IMR-90 (cell line): ENCODE measurements at regions not wholly inside any gene's neighbourhood (a gene's known extent, or its start where the extent isn't known, plus 50 kb on each side); places are given as distances from the start of the nearest gene placed in this dataset.

Source experiments
- ATAC-seq: fragments of 200-7000 bp; cut with Tn5 transposase; 2 replicates; pipeline ENCODE4 v1.9.1; 2020; ENCODE audit warnings: low read depth, mild to moderate bottlenecking, moderate library complexity
- BruUV-seq: library from RNA; stranded (reverse); fragments of 400-500 nt; replicated peaks from 2 replicates; lab custom pipeline; 2021; lab: Mats Ljungman, UMichigan
- CTCF ChIA-PET: fragments of 300-600 bp; formaldehyde crosslinking; extraction: SDS; loops from one replicate; lab custom pipeline; 2021; ENCODE audit warnings: antibody characterized with exemption; lab: Yijun Ruan, JAX
- POLR2A ChIA-PET: fragments of 300-600 bp; sonication (Branson Sonifier 250); formaldehyde crosslinking; loops from one replicate; lab custom pipeline; 2022; ENCODE audit warnings: antibody characterized with exemption; ENCODE audit not compliant: unreplicated experiment; lab: Charles Lee
- DNase-seq: peaks from one replicate; pipeline ENCODE4 v3.0.0; 2013
- H2AFZ ChIP-seq: replicated peaks from 2 replicates; pipeline ENCODE3; 2013; ENCODE audit warnings: low read length, mild to moderate bottlenecking; ENCODE audit not compliant: poor library complexity
- H2AK5ac ChIP-seq: 2 replicates; pipeline ENCODE4 v1.6.1; 2013; ENCODE audit warnings: low read depth, low read length, inconsistent platforms
- H2AK9ac ChIP-seq: replicated peaks from 2 replicates; pipeline ENCODE3; 2013; ENCODE audit warnings: mild to moderate bottlenecking, low read depth, low read length, moderate library complexity; ENCODE audit not compliant: poor library complexity
- H2BK120ac ChIP-seq: 2 replicates; pipeline ENCODE4 v1.6.1; 2013; ENCODE audit warnings: low read depth, low read length, inconsistent platforms
- H2BK15ac ChIP-seq: 3 replicates; pipeline ENCODE4 v1.6.1; 2013; ENCODE audit warnings: low read depth, low read length, inconsistent platforms
- H2BK20ac ChIP-seq: 2 replicates; pipeline ENCODE4 v1.6.1; 2013; ENCODE audit warnings: low read depth, mild to moderate bottlenecking, inconsistent platforms, low read length, moderate library complexity
- H2BK5ac ChIP-seq: 2 replicates; pipeline ENCODE4 v1.6.1; 2013; ENCODE audit warnings: mild to moderate bottlenecking, low read depth, low read length, inconsistent platforms; ENCODE audit not compliant: poor library complexity, severe bottlenecking
- H3K14ac ChIP-seq: replicated peaks from 2 replicates; pipeline ENCODE4 v1.6.1; 2013; ENCODE audit warnings: low read depth, low read length, inconsistent platforms
- H3K18ac ChIP-seq: 2 replicates; pipeline ENCODE4 v1.6.1; 2013; ENCODE audit warnings: low read depth, low read length, control low read depth
- H3K23ac ChIP-seq: 2 replicates; pipeline ENCODE4 v1.6.1; 2013; ENCODE audit warnings: low read depth, low read length, inconsistent platforms
- H3K27ac ChIP-seq: 2 replicates; pipeline ENCODE4 v1.5.1; 2013; ENCODE audit warnings: mild to moderate bottlenecking, control low read depth, low read length; ENCODE audit not compliant: insufficient read depth
- H3K27me3 ChIP-seq: 2 replicates; pipeline ENCODE4 v1.6.1; 2013; ENCODE audit warnings: low read length; ENCODE audit not compliant: control insufficient read depth, insufficient read depth
- H3K36me3 ChIP-seq: 2 replicates; pipeline ENCODE4 v1.6.1; 2013; ENCODE audit warnings: low read length, mixed read lengths; ENCODE audit not compliant: control insufficient read depth, insufficient read depth
- H3K4ac ChIP-seq: 2 replicates; pipeline ENCODE4 v1.6.1; 2013; ENCODE audit warnings: low read depth, low read length, inconsistent platforms
- H3K4me1 ChIP-seq: 2 replicates; pipeline ENCODE4 v1.6.1; 2013; ENCODE audit warnings: low read length, mixed read lengths; ENCODE audit not compliant: control insufficient read depth, insufficient read depth
- H3K4me2 ChIP-seq: 2 replicates; pipeline ENCODE4 v1.6.1; 2013; ENCODE audit warnings: low read depth, mild to moderate bottlenecking, control low read depth, low read length, moderate library complexity
- H3K4me3 ChIP-seq: 2 replicates; pipeline ENCODE4 v1.5.1; 2013; ENCODE audit warnings: low read depth, mild to moderate bottlenecking, control low read depth, low read length, moderate library complexity; ENCODE audit not compliant: insufficient read depth
- H3K56ac ChIP-seq: 2 replicates; pipeline ENCODE4 v1.6.1; 2013; ENCODE audit warnings: low read length, inconsistent platforms; ENCODE audit not compliant: insufficient read depth; ENCODE audit errors: extremely low read depth
- H3K79me1 ChIP-seq, 2 experiments: 2 replicates each; pipeline ENCODE4 v1.6.1; 2013; ENCODE audit warnings: low read length in 2 of 2, inconsistent platforms in 1 of 2, low read depth in 1 of 2
- H3K9ac ChIP-seq: 2 replicates; pipeline ENCODE4 v1.6.1; 2013; ENCODE audit warnings: low read depth, low read length, control low read depth
- H3K9me1 ChIP-seq: 2 replicates; pipeline ENCODE4 v1.6.1; 2013; ENCODE audit warnings: low read length, inconsistent platforms; ENCODE audit not compliant: insufficient read depth
- H3K9me3 ChIP-seq: 2 replicates; pipeline ENCODE4 v1.6.1; 2013; ENCODE audit warnings: low read length; ENCODE audit not compliant: control insufficient read depth, insufficient read depth
- H4K20me1 ChIP-seq: 2 replicates; pipeline ENCODE4 v1.6.1; 2013; ENCODE audit warnings: low read length, inconsistent platforms; ENCODE audit not compliant: insufficient read depth
- H4K5ac ChIP-seq: 2 replicates; pipeline ENCODE4 v1.6.1; 2013; ENCODE audit warnings: mild to moderate bottlenecking, low read depth, low read length, control low read depth
- H4K8ac ChIP-seq, 2 experiments: 2 replicates each; pipeline ENCODE4 v1.6.1; 2013; ENCODE audit warnings: low read depth in 2 of 2, low read length in 2 of 2, control low read depth in 1 of 2, inconsistent platforms in 1 of 2
- H4K91ac ChIP-seq: 2 replicates; pipeline ENCODE4 v1.6.1; 2013; ENCODE audit warnings: low read depth, low read length, inconsistent platforms; ENCODE audit not compliant: insufficient read depth
- CTCF ChIP-seq: conservative IDR thresholded peaks from 2 replicates; pipeline ENCODE4 v1.5.1; 2012; ENCODE audit warnings: mild to moderate bottlenecking, low read depth, low read length, improper control_type of control experiment
- NFE2L2 ChIP-seq: fragments of 150-350 bp; IDR thresholded peaks from 2 replicates; pipeline ENCODE4 v1.6.1; 2016; ENCODE audit warnings: low read depth, mild to moderate bottlenecking, low read length
- RAD21 ChIP-seq: IDR thresholded peaks from 2 replicates; pipeline ENCODE4 v1.6.1; 2012; ENCODE audit warnings: low read length, improper control_type of control experiment
- SMC3 ChIP-seq: fragments of 150-350 bp; IDR thresholded peaks from 2 replicates; pipeline ENCODE4 v1.6.1; 2016; ENCODE audit warnings: low read depth, mild to moderate bottlenecking, antibody characterized with exemption, low read length, moderate library complexity
- WGBS, 2 experiments: methylation state at CpG; one replicate each; pipeline versions ENCODE4 v1.1.5 to v1.1.7; 2013; ENCODE audit warnings: missing lambda C conversion rate in 2 of 2; ENCODE audit not compliant: insufficient read length in 1 of 2; ENCODE audit errors: extremely low coverage in 2 of 2; 5-methylcytosine and 5-hydroxymethylcytosine counted together
- dilution Hi-C: fragments of 300-500 bp; cut with HindIII; formaldehyde crosslinking; loops from one replicate; pipeline ENCODE4 v1.14.3; 2018; ENCODE audit warnings: low sequenced_read_pairs; ENCODE audit not compliant: unreplicated experiment
- in situ Hi-C: fragments of 300-500 bp; cut with MboI; formaldehyde crosslinking; loops from 3 replicates; pipeline ENCODE4 v1.14.3; 2019; ENCODE audit warnings: low sequenced_read_pairs, inconsistent platforms, mixed read lengths
- intact Hi-C: fragments of 100-400 bp; cut with micrococcal nuclease; formaldehyde crosslinking; loops from 2 replicates; pipeline ENCODE4 v1.10.0; 2022

- ChIA-PET CTCF (interaction anchor here (0.6 kb wide), 1 partner anchor 774 kb away, joined by 3 read pairs; no protein-coding TSS in a partner anchor), POLR2A (no interaction called here)
- H2AK5ac ChIP-seq: no peak overlapping the region
- no TSS peak for BruUV-seq
- H3K79me1 ChIP-seq: no peaks in the 10 kb centered on the region
- H3K4me3 ChIP-seq: no peak overlapping the region
- H3K9me1 ChIP-seq: no peaks in the 10 kb centered on the region
- intact Hi-C loops (loop anchor here (1.0 to 2.0 kb wide), 3 partner anchors 1021 to 1577 kb away; no protein-coding TSS in a partner anchor), in situ Hi-C loops (loop anchor here (10.0 to 25.0 kb wide), 3 partner anchors 1027 to 1585 kb away; partner anchors contain the start of genes GRIN2A and NUBP1), dilution Hi-C loops (no loop called here)
- DNase-seq: peak; percentile 66
- H3K27ac ChIP-seq: no peak overlapping the region
- no peak overlapping the region for H4K8ac ChIP-seq
- TF ChIP-seq NFE2L2 (no peak), CTCF (peak; percentile 83), RAD21 (peak; percentile 81), SMC3 (peak; percentile 69)
- WGBS, 2 experiments: 11% methylated on average over 8 of the region's 15 CpGs; no CpG with 5 or more reads in 1 of the 2 experiments
- no peak overlapping the region for H3K14ac ChIP-seq
- no peak overlapping the region for H2BK5ac ChIP-seq
- H2BK20ac ChIP-seq: no peak overlapping the region
- peak overlapping the region; percentile 25; the same call in 1 of the 2 replicates for H3K4me2 ChIP-seq
- H3K4me1 ChIP-seq: no peaks in the 10 kb centered on the region
- no peak overlapping the region for H3K9ac ChIP-seq
- peak overlapping the region; percentile 36 for H2AFZ ChIP-seq
- no peak overlapping the region for H3K23ac ChIP-seq
- no peak overlapping the region for H2AK9ac ChIP-seq
- H3K27me3 ChIP-seq: no peaks in the 10 kb centered on the region
- ATAC-seq: peak; percentile 99
- H3K36me3 ChIP-seq: no peaks in the 10 kb centered on the region
- no peak overlapping the region for H3K18ac ChIP-seq
- no peak overlapping the region for H4K5ac ChIP-seq
- no peaks in the 10 kb centered on the region for H3K9me3 ChIP-seq
- no peaks in the 10 kb centered on the region for H4K20me1 ChIP-seq
- no peak overlapping the region for H2BK15ac ChIP-seq
- no peak overlapping the region for H3K4ac ChIP-seq
- H3K56ac ChIP-seq: no peak overlapping the region
- H2BK120ac ChIP-seq: no peak overlapping the region
- H4K91ac ChIP-seq: no peak overlapping the region
Observed at GRCh38 chr16:9159839-9160550, 68.6 kb downstream of the HAPSTR1 start.
